ENCODE measurements at regions not wholly inside any gene's neighbourhood (a gene's known extent, or its start where the extent isn't known, plus 50 kb on each side); places are given as distances from the start of the nearest gene placed in this dataset.

GRCh38 chr4:141335166-141335565 lies 114.5 kb downstream of the ZNF330 start:
- POLR2A ChIA-PET: no interaction called here
- H3K4me1 Mint-ChIP-seq: no peaks in the 10 kb centered on the region

GRCh38 chr4:141338238-141338637 lies 117.5 kb downstream of the ZNF330 start:
- Mint-ChIP-seq H3K36me3 (no peaks in the 10 kb centered on the region), H3K27ac (no peak overlapping the region), H3K27me3 (ENCODE audit: low read depth) (0 out of 2 replicates have a peak, but pooled peaks cover 6% of the 10 kb centered on the region), H3K4me3 (no peak overlapping the region), H3K4me1 (no peaks in the 10 kb centered on the region), H3K9me3 (no peaks in the 10 kb centered on the region)
- DNase-seq (ENCODE audit: low spot score) (no peak), ATAC-seq (no peak)
- CTCF ChIA-PET: no interaction called here
- no peak for TF ChIP-seq CBFB (CRISPR knock-in tag; IDR thresholded peaks at IDR 0.05; ENCODE audit: low read depth)
- TF ChIP-seq ELF4 (CRISPR knock-in tag; IDR thresholded peaks at IDR 0.05; ENCODE audit: low read depth): no peak
- no peak for TF ChIP-seq ZNF425 (CRISPR knock-in tag; conservative IDR thresholded peaks at IDR 0.05)
- no peak for TF ChIP-seq SOX15 (CRISPR knock-in tag; IDR thresholded peaks at IDR 0.05)
- POLR2A ChIA-PET: no interaction called here

More at GRCh38 chr4:141335166-141335565, 114.5 kb downstream of the ZNF330 start:
- CTCF ChIA-PET: interaction anchor here (0.5 kb wide), 1 partner anchor 449 kb away, joined by 3 read pairs; no protein-coding TSS in a partner anchor
- H3K27me3 Mint-ChIP-seq (ENCODE audit: low read depth): peaks cover 15% of the 10 kb centered on the region
- DNase-seq (ENCODE audit: low spot score) (no peak), ATAC-seq (no peak)
- no peaks in the 10 kb centered on the region for H3K9me3 Mint-ChIP-seq
- no peak overlapping the region for H3K4me3 Mint-ChIP-seq
- no peak overlapping the region for H3K27ac Mint-ChIP-seq
- TF ChIP-seq E2F1 (CRISPR knock-in tag; IDR thresholded peaks at IDR 0.05) (no peak), ZNF121 (CRISPR knock-in tag; IDR thresholded peaks at IDR 0.05) (no peak), ZNF671 (CRISPR knock-in tag; IDR thresholded peaks at IDR 0.05) (no peak), ZBTB43 (CRISPR knock-in tag; IDR thresholded peaks at IDR 0.05) (no peak)
- no peaks in the 10 kb centered on the region for H3K36me3 Mint-ChIP-seq

- DNase-seq (ENCODE audit: low spot score) (no peak), ATAC-seq (no peak)
- no peak overlapping the region for H3K27ac Mint-ChIP-seq
- H3K36me3 Mint-ChIP-seq: no peaks in the 10 kb centered on the region
- CTCF ChIA-PET: no interaction called here
- no peak overlapping the region for H3K4me3 Mint-ChIP-seq
- POLR2A ChIA-PET: no interaction called here
- H3K27me3 Mint-ChIP-seq (ENCODE audit: low read depth): no peaks in the 10 kb centered on the region
- no peaks in the 10 kb centered on the region for H3K9me3 Mint-ChIP-seq
- TF ChIP-seq ZNF671 (CRISPR knock-in tag; IDR thresholded peaks at IDR 0.05): no peak
- TF ChIP-seq E2F4 (CRISPR knock-in tag; IDR thresholded peaks at IDR 0.05; ENCODE audit: borderline replicate concordance, low read depth): no peak
- no peak for TF ChIP-seq ZNF219 (CRISPR knock-in tag; IDR thresholded peaks at IDR 0.05; ENCODE audit: borderline replicate concordance)
- TF ChIP-seq NFE2L1 (CRISPR knock-in tag; IDR thresholded peaks at IDR 0.05): no peak
- no peak for TF ChIP-seq PRRX2 (CRISPR knock-in tag; IDR thresholded peaks at IDR 0.05)
- no peak for TF ChIP-seq CDX4 (CRISPR knock-in tag; IDR thresholded peaks at IDR 0.05; ENCODE audit: borderline replicate concordance)
- no peak for TF ChIP-seq STAT6 (CRISPR knock-in tag; conservative IDR thresholded peaks at IDR 0.05; ENCODE audit: low read depth)
- no peak for TF ChIP-seq NR3C1 (CRISPR knock-in tag; conservative IDR thresholded peaks at IDR 0.05; ENCODE audit: low read depth)
- H3K4me1 Mint-ChIP-seq: no peaks in the 10 kb centered on the region
Observed at GRCh38 chr4:141339391-141339790, 118.7 kb downstream of the ZNF330 start.

Data from WTC11 (cell line).